H1 (cell line): ENCODE measurements at regions not wholly inside any gene's neighbourhood (a gene's known extent, or its start where the extent isn't known, plus 50 kb on each side); places are given as distances from the start of the nearest gene placed in this dataset.

Source experiments
- FOSL1 ChIP-seq: IDR thresholded peaks from 2 replicates; pipeline ENCODE4 v1.6.1; 2011; ENCODE audit warnings: mild to moderate bottlenecking, low read depth, low read length, moderate library complexity; ENCODE audit not compliant: insufficient read depth
- RFX5 ChIP-seq: IDR thresholded peaks from 2 replicates; pipeline ENCODE4 v1.6.1; 2011; ENCODE audit warnings: low read depth, low read length, improper control_type of control experiment, borderline replicate concordance
- TAF1 ChIP-seq: IDR thresholded peaks from 2 replicates; pipeline ENCODE4 v1.6.1; 2011; ENCODE audit warnings: mild to moderate bottlenecking, low read depth, low read length

DNA sequence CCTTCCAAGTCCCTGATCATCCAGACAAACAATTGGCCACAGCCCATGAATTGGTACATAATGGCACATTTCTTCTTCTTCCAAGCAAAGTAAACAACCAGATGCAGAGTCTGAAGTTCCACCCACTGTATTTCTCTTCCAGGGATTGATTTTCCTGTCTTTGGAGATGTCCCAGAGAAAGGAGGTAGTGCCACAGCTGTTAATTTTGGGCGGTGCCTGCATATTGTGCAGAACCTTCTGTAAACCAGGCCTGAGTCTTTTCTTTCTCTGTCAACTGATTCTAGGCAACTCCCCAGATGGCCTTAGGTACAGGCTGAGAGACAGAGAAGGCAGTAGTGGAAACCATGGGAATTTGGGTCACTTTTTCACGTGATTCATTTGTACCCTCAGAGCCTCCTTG is 73.5 kb upstream of the TNIK start (continued):
- TF ChIP-seq FOSL1 (no peak), TAF1 (no peak), RFX5 (no peak)
